Sigmoid colon (tissue), 6 donors: ENCODE measurements at regions not wholly inside any gene's neighbourhood (a gene's known extent, or its start where the extent isn't known, plus 50 kb on each side); places are given as distances from the start of the nearest gene placed in this dataset.

Experiments used
- DNase-seq: peaks from one replicate; pipeline ENCODE4 v3.0.0-alpha.2; 2019
- H3K27ac ChIP-seq, 4 donors: fragments of 200-600 bp; sonication (generic); one replicate each; pipeline ENCODE4 v1.5.1; 2016 to 2019; ENCODE audit warnings: mild to moderate bottlenecking in 1 of 4
- H3K27me3 ChIP-seq, 3 donors: fragments of 200-600 bp; sonication (generic); one replicate each; pipeline ENCODE4 v1.5.1; 2019; ENCODE audit warnings: mild to moderate bottlenecking in 1 of 3
- H3K36me3 ChIP-seq, 4 donors: fragments of 200-600 bp; sonication (generic); one replicate each; pipeline ENCODE4 v1.5.1; 2016 to 2019
- H3K4me1 ChIP-seq, 4 donors: fragments of 200-600 bp; sonication (generic); one replicate each; pipeline ENCODE4 v1.5.1; 2017 to 2019
- H3K4me3 ChIP-seq, 4 donors: fragments of 200-600 bp; sonication (generic); one replicate each; pipeline ENCODE4 v1.5.1; 2017 to 2019; ENCODE audit warnings: mild to moderate bottlenecking in 2 of 4, moderate library complexity in 1 of 4
- H3K9me3 ChIP-seq, 4 donors: fragments of 200-600 bp in 3 of 4; sonication (generic) in 3 of 4; one replicate each; pipeline versions ENCODE4 v1.5.1 to v1.6.1; 2013 to 2019
- CTCF ChIP-seq, 4 experiments: fragments of 450-650 bp in 3 of 4; fragments of 200-600 bp in 1 of 4; IDR thresholded peaks; one replicate each; pipeline ENCODE4 v1.5.1; 2016 to 2019; ENCODE audit warnings: antibody characterized with exemption in 4 of 4, mild to moderate bottlenecking in 3 of 4, moderate library complexity in 2 of 4
- EP300 ChIP-seq, 4 donors: sonication (generic); formaldehyde crosslinking; IDR thresholded peaks; one replicate each; pipeline ENCODE4 v1.6.1; 2017; ENCODE audit warnings: antibody characterized with exemption in 4 of 4
- POLR2A ChIP-seq, 2 donors: fragments of 450-650 bp; IDR thresholded peaks; one replicate each; pipeline ENCODE4 v1.6.1; 2016; ENCODE audit warnings: antibody characterized with exemption in 2 of 2, mild to moderate bottlenecking in 2 of 2, moderate library complexity in 2 of 2
- POLR2AphosphoS5 ChIP-seq, 4 donors: sonication (generic); formaldehyde crosslinking; IDR thresholded peaks; one replicate each; pipeline ENCODE4 v1.6.1; 2017; ENCODE audit warnings: antibody characterized with exemption in 4 of 4
- WGBS, 2 donors: extraction: QIAGEN DNeasy Blood & Tissue Kit; methylation state at CpG; one replicate each; pipeline ENCODE4 v1.1.7; 2013; 5-methylcytosine and 5-hydroxymethylcytosine counted together
- intact Hi-C: fragments of 100-400 bp; cut with DNase I; formaldehyde crosslinking; loops from one replicate; pipeline ENCODE4 v1.15.1; 2023
- donor health status: healthy with polysubstance abuse.
- donor health status: healthy.

- H3K27me3 ChIP-seq: no peaks in the 10 kb centered on the region
- no peaks in the 10 kb centered on the region for H3K36me3 ChIP-seq
- intact Hi-C loops: no loop called here
- no peak for DNase-seq
- H3K4me3 ChIP-seq: no peak overlapping the region
- no peaks in the 10 kb centered on the region for H3K4me1 ChIP-seq
- peaks cover 0 to 2% (median 0%) of the 10 kb centered on the region in 4 donors for H3K9me3 ChIP-seq
- WGBS, 2 donors: 81 to 88% methylated on average over 3 of the region's 3 CpGs
- no peak overlapping the region for H3K27ac ChIP-seq
- TF ChIP-seq POLR2A (IDR thresholded peaks at IDR 0.05): no peak
- no peak for TF ChIP-seq POLR2AphosphoS5 (IDR thresholded peaks at IDR 0.05)
- no peak for TF ChIP-seq EP300 (IDR thresholded peaks at IDR 0.05)
- no peak for TF ChIP-seq CTCF (IDR thresholded peaks at IDR 0.05)
These were observed 283.9 kb upstream of the EEF2KMT start for GRCh38 chr16:5381481-5381880.

GRCh38 chr16:5379954-5380353, 282.4 kb upstream of the EEF2KMT start:
- intact Hi-C loops: no loop called here
- 81 to 92% methylated on average over 10 of the region's 10 CpGs for WGBS, 2 donors

GRCh38 chr16:5378531-5378930, 280.9 kb upstream of the EEF2KMT start:
- Histone ChIP-seq H3K27ac (no peak overlapping the region), H3K9me3 (peaks cover 0 to 2% (median 0%) of the 10 kb centered on the region in 4 donors), H3K36me3 (no peaks in the 10 kb centered on the region), H3K4me1 (no peaks in the 10 kb centered on the region), H3K27me3 (no peaks in the 10 kb centered on the region), H3K4me3 (no peak overlapping the region)
- TF ChIP-seq POLR2A (IDR thresholded peaks at IDR 0.05): no peak
- no peak for TF ChIP-seq CTCF (IDR thresholded peaks at IDR 0.05)
- TF ChIP-seq POLR2AphosphoS5 (IDR thresholded peaks at IDR 0.05): no peak
- intact Hi-C loops: no loop called here
- no peak for DNase-seq
- WGBS, 2 donors: 76 to 88% methylated on average over 4 of the region's 4 CpGs

More at GRCh38 chr16:5379954-5380353, 282.4 kb upstream of the EEF2KMT start:
- H3K36me3 ChIP-seq: no peaks in the 10 kb centered on the region
- no peak for DNase-seq
- peaks cover 0 to 2% (median 0%) of the 10 kb centered on the region in 4 donors for H3K9me3 ChIP-seq
- H3K4me1 ChIP-seq: no peaks in the 10 kb centered on the region
- no peak overlapping the region for H3K27ac ChIP-seq
- H3K4me3 ChIP-seq: no peak overlapping the region
- no peak for TF ChIP-seq EP300 (IDR thresholded peaks at IDR 0.05)
- TF ChIP-seq POLR2A (IDR thresholded peaks at IDR 0.05): no peak
- no peak for TF ChIP-seq POLR2AphosphoS5 (IDR thresholded peaks at IDR 0.05)
- TF ChIP-seq CTCF (IDR thresholded peaks at IDR 0.05): no peak
- no peaks in the 10 kb centered on the region for H3K27me3 ChIP-seq

- Histone ChIP-seq H3K27me3 (no peaks in the 10 kb centered on the region), H3K9me3 (no peaks in the 10 kb centered on the region), H3K4me1 (no peaks in the 10 kb centered on the region), H3K4me3 (no peak overlapping the region), H3K36me3 (no peaks in the 10 kb centered on the region), H3K27ac (no peak overlapping the region)
- no peak for DNase-seq
- intact Hi-C loops: no loop called here
- TF ChIP-seq POLR2A (IDR thresholded peaks at IDR 0.05): no peak
- TF ChIP-seq CTCF (IDR thresholded peaks at IDR 0.05): no peak
- TF ChIP-seq POLR2AphosphoS5 (IDR thresholded peaks at IDR 0.05): no peak
- TF ChIP-seq EP300 (IDR thresholded peaks at IDR 0.05): no peak
- 62 to 72% methylated on average over 10 of the region's 10 CpGs for WGBS, 2 donors
These were observed 279.8 kb upstream of the EEF2KMT start for GRCh38 chr16:5377280-5377898.

GRCh38 chr16:5374184-5374583, 276.6 kb upstream of the EEF2KMT start:
- TF ChIP-seq POLR2AphosphoS5 (IDR thresholded peaks at IDR 0.05) (no peak), CTCF (IDR thresholded peaks at IDR 0.05) (no peak)
- WGBS, 2 donors: 54 to 67% methylated on average over 4 of the region's 4 CpGs
- H3K9me3 ChIP-seq: no peaks in the 10 kb centered on the region
- no peaks in the 10 kb centered on the region for H3K4me1 ChIP-seq
- no peak for DNase-seq
- H3K4me3 ChIP-seq: no peak overlapping the region
- intact Hi-C loops: no loop called here
- H3K36me3 ChIP-seq: no peaks in the 10 kb centered on the region
- no peak overlapping the region for H3K27ac ChIP-seq
- no peaks in the 10 kb centered on the region for H3K27me3 ChIP-seq
